Neural progenitor cell (in vitro differentiated cells): ENCODE measurements at regions not wholly inside any gene's neighbourhood (a gene's known extent, or its start where the extent isn't known, plus 50 kb on each side); places are given as distances from the start of the nearest gene placed in this dataset.

Experiments used
- DNase-seq: peaks from one replicate; pipeline ENCODE4 v3.0.0-alpha.2; 2016; ENCODE audit warnings: low spot score
- H2AFZ ChIP-seq: fragments of 200-600 bp; sonication (generic); replicated peaks from 2 replicates; pipeline ENCODE4 v1.6.1; 2016; ENCODE audit warnings: antibody characterized with exemption
- H3F3A ChIP-seq: fragments of 200-600 bp; sonication (generic); 2 replicates; pipeline ENCODE4 v1.6.1; 2016; ENCODE audit warnings: antibody characterized with exemption, low read depth
- H3K27ac ChIP-seq: fragments of 200-600 bp; sonication (generic); 2 replicates; pipeline ENCODE4 v1.5.1; 2016; ENCODE audit warnings: mild to moderate bottlenecking
- H3K27me3 ChIP-seq: fragments of 200-600 bp; sonication (generic); 2 replicates; pipeline ENCODE4 v1.6.1; 2016; ENCODE audit warnings: mild to moderate bottlenecking, moderate library complexity
- H3K36me3 ChIP-seq: fragments of 200-600 bp; sonication (generic); 2 replicates; pipeline ENCODE4 v1.5.1; 2016
- H3K4me1 ChIP-seq: fragments of 200-600 bp; sonication (generic); 2 replicates; pipeline ENCODE4 v1.6.1; 2016; ENCODE audit warnings: mixed run types
- H3K4me2 ChIP-seq: fragments of 200-600 bp; sonication (generic); 2 replicates; pipeline ENCODE4 v1.6.1; 2016
- H3K4me3 ChIP-seq: fragments of 200-600 bp; sonication (generic); 2 replicates; pipeline ENCODE4 v1.5.1; 2016
- H3K79me2 ChIP-seq: fragments of 200-600 bp; sonication (generic); 2 replicates; pipeline ENCODE4 v1.6.1; 2016; ENCODE audit warnings: low read depth
- H3K9ac ChIP-seq: fragments of 200-600 bp; sonication (generic); 2 replicates; pipeline ENCODE4 v1.6.1; 2016
- H3K9me3 ChIP-seq: fragments of 200-600 bp; sonication (generic); 2 replicates; pipeline ENCODE4 v1.5.1; 2016; ENCODE audit warnings: low read depth
- H4K20me1 ChIP-seq: fragments of 200-600 bp; sonication (generic); 2 replicates; pipeline ENCODE4 v1.6.1; 2016; ENCODE audit warnings: low read depth
- H3K27ac Mint-ChIP-seq: 3 replicates; pipeline ENCODE4 v1.8.0; 2021; ENCODE audit warnings: mixed read lengths
- H3K27me3 Mint-ChIP-seq: 2 replicates; pipeline ENCODE4 v1.8.0; 2022; ENCODE audit warnings: low read depth, mild to moderate bottlenecking, inconsistent platforms, moderate library complexity, mixed read lengths; ENCODE audit not compliant: insufficient read depth
- H3K36me3 Mint-ChIP-seq: 3 replicates; pipeline ENCODE4 v1.8.0; 2021; ENCODE audit warnings: mixed read lengths
- H3K4me1 Mint-ChIP-seq: 3 replicates; pipeline ENCODE4 v1.8.0; 2021; ENCODE audit warnings: mixed read lengths
- H3K4me3 Mint-ChIP-seq: 3 replicates; pipeline ENCODE4 v1.8.0; 2021; ENCODE audit warnings: mild to moderate bottlenecking, moderate library complexity, mixed read lengths
- H3K9me3 Mint-ChIP-seq: 3 replicates; pipeline ENCODE4 v1.8.0; 2020; ENCODE audit warnings: mixed read lengths
- CTCF ChIP-seq: fragments of 200-600 bp; sonication (generic); IDR thresholded peaks from 2 replicates; pipeline ENCODE4 v1.5.1; 2017; ENCODE audit warnings: antibody characterized with exemption, mild to moderate bottlenecking
- EZH2 ChIP-seq: fragments of 200-600 bp; sonication (generic); IDR thresholded peaks from 2 replicates; pipeline ENCODE4 v1.6.1; 2017; ENCODE audit warnings: antibody characterized with exemption, mild to moderate bottlenecking, moderate library complexity
- EZH2phosphoT487 ChIP-seq: fragments of 200-600 bp; sonication (generic); IDR thresholded peaks from 2 replicates; pipeline ENCODE4 v1.6.1; 2017; ENCODE audit warnings: antibody characterized with exemption

- Histone ChIP-seq H2AFZ (peak overlapping the region; percentile 90), H3K79me2 (no peaks in the 10 kb centered on the region), H3K27me3 (no peaks in the 10 kb centered on the region), H3K4me2 (peak overlapping the region; percentile 18), H3K9ac (no peak overlapping the region), H4K20me1 (no peaks in the 10 kb centered on the region), H3K36me3 (no peaks in the 10 kb centered on the region), H3K4me1 (peaks cover 14% of the 10 kb centered on the region), H3F3A (peaks cover 7% of the 10 kb centered on the region), H3K4me3 (no peak overlapping the region), H3K9me3 (no peaks in the 10 kb centered on the region), H3K27ac (no peak overlapping the region)
- peak overlapping the region; percentile 36 for H3K27ac Mint-ChIP-seq
- peaks cover 12% of the 10 kb centered on the region for H3K4me1 Mint-ChIP-seq
- TF ChIP-seq EZH2phosphoT487 (no peak), CTCF (peak; percentile 30), EZH2 (no peak)
- H3K4me3 Mint-ChIP-seq, result no peak overlapping the region
- H3K36me3 Mint-ChIP-seq, result no peaks in the 10 kb centered on the region
- peak; percentile 58 for DNase-seq
- H3K27me3 Mint-ChIP-seq, result peaks cover 9% of the 10 kb centered on the region
- H3K9me3 Mint-ChIP-seq, result peaks cover 10% of the 10 kb centered on the region
Measured at GRCh38 chr14:104443391-104444158, 136.0 kb upstream of the C14orf180 start.

GRCh38 chr14:104444159-104445030 lies 135.2 kb upstream of the C14orf180 start:
- peaks cover 14% of the 10 kb centered on the region for H3K4me1 ChIP-seq
- DNase-seq, result no peak
- no peak overlapping the region for H3K27ac ChIP-seq
- H4K20me1 ChIP-seq, result no peaks in the 10 kb centered on the region
- H3K9me3 ChIP-seq, result no peaks in the 10 kb centered on the region
- peaks cover 9% of the 10 kb centered on the region for H3K27me3 Mint-ChIP-seq
- H3F3A ChIP-seq, result peaks cover 7% of the 10 kb centered on the region
- no peak for TF ChIP-seq EZH2
- TF ChIP-seq CTCF, result no peak
- TF ChIP-seq EZH2phosphoT487, result no peak
- H3K27ac Mint-ChIP-seq, result no peak overlapping the region
- H3K27me3 ChIP-seq, result no peaks in the 10 kb centered on the region
- H3K36me3 ChIP-seq, result no peaks in the 10 kb centered on the region
- H2AFZ ChIP-seq, result no peak overlapping the region
- H3K79me2 ChIP-seq, result no peaks in the 10 kb centered on the region
- H3K4me3 Mint-ChIP-seq, result peak overlapping the region; percentile 33
- no peaks in the 10 kb centered on the region for H3K36me3 Mint-ChIP-seq
- peaks cover 10% of the 10 kb centered on the region for H3K9me3 Mint-ChIP-seq
- no peak overlapping the region for H3K4me2 ChIP-seq
- H3K4me3 ChIP-seq, result no peak overlapping the region
- H3K9ac ChIP-seq, result no peak overlapping the region
- H3K4me1 Mint-ChIP-seq, result peaks cover 12% of the 10 kb centered on the region

GRCh38 chr14:104445086-104445485 lies 134.5 kb upstream of the C14orf180 start:
- H3K9me3 ChIP-seq, result no peaks in the 10 kb centered on the region
- no peak overlapping the region for H3K9ac ChIP-seq
- TF ChIP-seq CTCF (no peak), EZH2 (no peak), EZH2phosphoT487 (no peak)
- H3F3A ChIP-seq, result peaks cover 7% of the 10 kb centered on the region
- H3K4me3 ChIP-seq, result no peak overlapping the region
- Mint-ChIP-seq H3K36me3 (no peaks in the 10 kb centered on the region), H3K4me1 (peaks cover 12% of the 10 kb centered on the region), H3K4me3 (no peak overlapping the region), H3K27ac (no peak overlapping the region), H3K9me3 (peaks cover 7% of the 10 kb centered on the region), H3K27me3 (peaks cover 7% of the 10 kb centered on the region)
- DNase-seq, result no peak
- H3K27ac ChIP-seq, result no peak overlapping the region
- no peak overlapping the region for H2AFZ ChIP-seq
- H3K4me2 ChIP-seq, result no peak overlapping the region
- H3K36me3 ChIP-seq, result no peaks in the 10 kb centered on the region
- peaks cover 14% of the 10 kb centered on the region for H3K4me1 ChIP-seq
- H4K20me1 ChIP-seq, result no peaks in the 10 kb centered on the region
- no peaks in the 10 kb centered on the region for H3K79me2 ChIP-seq
- H3K27me3 ChIP-seq, result no peaks in the 10 kb centered on the region
